ENCODE measurements at regions not wholly inside any gene's neighbourhood (a gene's known extent, or its start where the extent isn't known, plus 50 kb on each side); places are given as distances from the start of the nearest gene placed in this dataset.

GRCh38 chr20:10939331-10939941, 265.6 kb upstream of the JAG1 start:
- TF ChIP-seq POLR2A (IDR thresholded peaks at IDR 0.05; ENCODE audit: low read length), result no peak
- TF ChIP-seq GATA1 (IDR thresholded peaks at IDR 0.05; ENCODE audit: low read depth, low read length), result no peak
- no peak for DNase-seq

- no peak for TF ChIP-seq POLR2A (IDR thresholded peaks at IDR 0.05; ENCODE audit: low read length)
- no peak for TF ChIP-seq GATA1 (IDR thresholded peaks at IDR 0.05; ENCODE audit: low read depth, low read length)
- DNase-seq, result no peak
Measured at GRCh38 chr20:10940941-10941340, 267.1 kb upstream of the JAG1 start.

DNA sequence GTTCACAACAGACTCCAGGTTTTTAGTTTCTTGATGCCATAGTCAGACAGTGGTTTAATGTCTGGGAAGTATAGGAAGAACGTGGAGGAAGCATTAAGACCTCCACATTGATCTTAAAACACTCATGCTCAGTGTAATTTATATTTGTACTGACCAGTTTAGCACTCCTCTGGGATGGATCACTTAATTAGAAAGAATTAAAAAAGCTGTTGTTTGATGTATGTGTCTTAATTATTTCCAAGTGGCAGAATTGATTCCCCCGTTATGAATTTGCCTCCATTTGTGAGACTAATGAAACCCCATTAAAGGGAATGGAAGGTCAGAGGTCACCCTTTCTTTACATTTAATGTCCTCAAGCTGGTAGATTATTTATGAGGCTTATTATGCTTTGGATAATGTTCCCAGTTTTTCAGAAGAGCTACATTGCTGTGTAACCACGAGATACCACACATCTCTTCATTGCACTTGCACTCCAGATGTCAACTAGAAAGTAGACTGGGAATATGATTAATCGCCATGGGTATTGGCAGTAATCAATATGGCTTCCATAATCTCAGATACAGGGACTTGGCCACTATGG, 270.0 kb upstream of the JAG1 start:
- no peak for DNase-seq
- TF ChIP-seq GATA1 (IDR thresholded peaks at IDR 0.05; ENCODE audit: low read depth, low read length) (no peak), POLR2A (IDR thresholded peaks at IDR 0.05; ENCODE audit: low read length) (no peak)

DNA sequence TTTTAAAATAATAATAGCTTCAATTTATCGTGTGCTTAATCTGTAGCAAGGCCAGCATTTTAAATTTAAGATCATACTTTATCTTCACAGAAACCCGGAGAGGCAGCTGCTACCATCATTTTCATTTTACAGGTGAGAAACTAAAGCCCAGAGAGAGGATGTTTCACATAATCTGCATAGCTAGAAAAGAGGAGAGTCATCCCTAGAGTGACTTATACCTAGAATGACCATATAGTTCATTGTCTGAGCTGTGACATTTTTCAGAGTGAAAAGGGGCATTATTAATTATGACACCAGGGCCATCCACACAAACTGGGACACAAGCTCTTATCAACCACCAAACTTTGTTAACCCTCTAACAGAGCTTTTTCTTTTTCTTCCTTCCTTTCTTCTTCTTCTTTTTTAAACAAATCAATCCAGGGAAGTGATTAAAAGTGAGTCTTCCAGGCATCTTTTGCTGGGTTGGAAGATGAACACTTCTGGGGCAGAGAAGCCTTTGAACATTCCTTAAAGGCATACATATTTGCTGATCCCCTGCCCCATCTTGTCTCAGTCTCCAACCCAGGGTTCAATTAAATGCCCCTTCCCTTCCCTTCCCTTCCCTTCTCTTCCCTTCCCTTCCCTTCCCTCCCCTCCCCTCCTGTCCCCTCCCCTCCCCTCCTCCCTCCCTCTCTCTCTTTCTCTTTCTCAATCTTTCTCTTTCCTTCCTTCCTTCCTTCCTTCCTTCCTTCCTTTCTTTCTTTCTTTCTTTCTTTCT, 272.5 kb upstream of the JAG1 start:
- TF ChIP-seq GATA1 (IDR thresholded peaks at IDR 0.05; ENCODE audit: low read depth, low read length) (no peak), POLR2A (IDR thresholded peaks at IDR 0.05; ENCODE audit: low read length) (no peak)
- DNase-seq, result no peak

- TF ChIP-seq GATA1 (IDR thresholded peaks at IDR 0.05; ENCODE audit: low read depth, low read length), result no peak
- no peak for TF ChIP-seq POLR2A (IDR thresholded peaks at IDR 0.05; ENCODE audit: low read length)
- DNase-seq, result no peak
Measured at GRCh38 chr20:10947726-10948125, 273.9 kb upstream of the JAG1 start.

- no peak for TF ChIP-seq POLR2A (IDR thresholded peaks at IDR 0.05; ENCODE audit: low read length)
- TF ChIP-seq GATA1 (IDR thresholded peaks at IDR 0.05; ENCODE audit: low read depth, low read length), result no peak
- no peak for DNase-seq
Measured at GRCh38 chr20:10949930-10950783, 276.4 kb upstream of the JAG1 start.

GRCh38 chr20:10951216-10951615, 277.4 kb upstream of the JAG1 start:
- no peak for DNase-seq

GRCh38 chr20:10951904-10952303, 278.1 kb upstream of the JAG1 start:
- no peak for TF ChIP-seq GATA1 (IDR thresholded peaks at IDR 0.05; ENCODE audit: low read depth, low read length)
- TF ChIP-seq POLR2A (IDR thresholded peaks at IDR 0.05; ENCODE audit: low read length), result no peak
- DNase-seq, result no peak

More at GRCh38 chr20:10951216-10951615, 277.4 kb upstream of the JAG1 start:
- TF ChIP-seq POLR2A (IDR thresholded peaks at IDR 0.05; ENCODE audit: low read length), result no peak
- TF ChIP-seq GATA1 (IDR thresholded peaks at IDR 0.05; ENCODE audit: low read depth, low read length), result no peak

DNA sequence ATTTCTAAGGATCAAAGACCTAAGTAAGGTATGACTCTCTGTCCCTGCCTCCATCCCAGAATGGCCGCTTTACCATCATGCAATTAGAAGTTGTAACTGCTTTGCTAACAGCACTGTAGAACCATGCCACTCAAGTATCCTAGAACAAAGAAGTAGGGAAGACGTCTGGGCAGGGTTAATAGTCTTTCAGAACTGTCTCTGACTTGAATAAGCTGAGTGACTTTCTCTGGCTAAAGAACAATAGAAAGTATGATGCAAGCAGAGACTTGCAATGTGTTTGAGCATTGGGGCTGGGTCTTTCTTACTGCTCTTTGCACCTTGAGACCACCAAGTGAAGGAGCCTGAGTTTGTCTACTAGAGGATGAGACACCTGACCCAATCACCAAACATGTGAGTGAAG, 279.6 kb upstream of the JAG1 start:
- TF ChIP-seq GATA1 (IDR thresholded peaks at IDR 0.05; ENCODE audit: low read depth, low read length) (no peak), POLR2A (IDR thresholded peaks at IDR 0.05; ENCODE audit: low read length) (no peak)

GRCh38 chr20:10954137-10954840, 280.5 kb upstream of the JAG1 start:
- no peak for DNase-seq
- no peak for TF ChIP-seq POLR2A (IDR thresholded peaks at IDR 0.05; ENCODE audit: low read length)
- TF ChIP-seq GATA1 (IDR thresholded peaks at IDR 0.05; ENCODE audit: low read depth, low read length), result no peak

More for the DNA sequence above, 279.6 kb upstream of the JAG1 start:
- DNase-seq, result no peak

- TF ChIP-seq POLR2A (IDR thresholded peaks at IDR 0.05; ENCODE audit: low read length), result no peak
Measured at GRCh38 chr20:10954908-10955580, 281.2 kb upstream of the JAG1 start.

DNA sequence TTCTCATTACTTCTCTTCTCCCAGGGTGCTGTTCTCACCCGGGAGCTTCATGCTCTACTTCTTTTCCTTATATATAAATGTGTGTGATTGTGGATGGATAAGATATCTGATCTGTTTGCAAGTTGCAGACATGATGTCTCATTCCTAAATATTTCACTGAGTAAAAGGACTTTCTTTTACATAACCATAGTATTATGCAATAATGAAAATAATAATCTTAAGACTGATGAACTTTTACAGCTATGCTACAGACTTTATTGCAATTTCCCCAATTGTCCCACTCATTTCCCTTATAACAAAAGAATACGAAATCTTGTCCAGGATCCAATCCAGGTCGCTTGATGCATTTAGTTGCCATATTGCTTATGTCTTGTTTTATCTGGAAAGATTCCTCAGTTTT, 284.5 kb upstream of the JAG1 start:
- no peak for DNase-seq
- no peak for TF ChIP-seq POLR2A (IDR thresholded peaks at IDR 0.05; ENCODE audit: low read length)
- no peak for TF ChIP-seq GATA1 (IDR thresholded peaks at IDR 0.05; ENCODE audit: low read depth, low read length)

More at GRCh38 chr20:10954908-10955580, 281.2 kb upstream of the JAG1 start:
- DNase-seq, result no peak

- TF ChIP-seq POLR2A (IDR thresholded peaks at IDR 0.05; ENCODE audit: low read length), result no peak
- TF ChIP-seq GATA1 (IDR thresholded peaks at IDR 0.05; ENCODE audit: low read depth, low read length), result no peak
- no peak for DNase-seq
Measured at GRCh38 chr20:10960416-10960815, 286.6 kb upstream of the JAG1 start.
